HG03565 (cell line): ENCODE measurements at regions not wholly inside any gene's neighbourhood (a gene's known extent, or its start where the extent isn't known, plus 50 kb on each side); places are given as distances from the start of the nearest gene placed in this dataset.

Experiments used
- ATAC-seq: cut with Tn5 transposase; IDR thresholded peaks from one replicate; pipeline ENCODE4 v1.9.1; 2021; ENCODE audit warnings: mild to moderate bottlenecking, moderate library complexity; ENCODE audit not compliant: unreplicated experiment

DNA sequence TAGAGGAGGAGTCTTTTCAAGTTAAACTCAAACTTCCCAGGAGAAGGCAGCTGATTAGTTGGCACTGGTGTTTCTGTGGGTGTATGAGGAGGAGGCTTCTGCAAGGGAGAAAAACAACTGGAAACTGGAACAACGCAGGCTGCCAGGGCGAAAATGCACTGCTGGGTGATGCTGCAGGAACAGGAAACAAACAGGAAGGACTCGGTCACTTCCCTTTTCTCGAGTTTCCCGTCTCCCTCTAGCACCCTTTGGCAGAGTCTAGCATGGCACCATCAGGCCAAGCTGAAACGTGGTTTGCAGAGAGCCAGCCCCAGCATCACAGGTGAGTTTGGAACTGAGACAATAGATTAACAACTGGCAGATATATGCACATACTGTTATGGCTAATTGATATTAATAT lies 77.5 kb upstream of the CAST start:
- ATAC-seq: no peak

DNA sequence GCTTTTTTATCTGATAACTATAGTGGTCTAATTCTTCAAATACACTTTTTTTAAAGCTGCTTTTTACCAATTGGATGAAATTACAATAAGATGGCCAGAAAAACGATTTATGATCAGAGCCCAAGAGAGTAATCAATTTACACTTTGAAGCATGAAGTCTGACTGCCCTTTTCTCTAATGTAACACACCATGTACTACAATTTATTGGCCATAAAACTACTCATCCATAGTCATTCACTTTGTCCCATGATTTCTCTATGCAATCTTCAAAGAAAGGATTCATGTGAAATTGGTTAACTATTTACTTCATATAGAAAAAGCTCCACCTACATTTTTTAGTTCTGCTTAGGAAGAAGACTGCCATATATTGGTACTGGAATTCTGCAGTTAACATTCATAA lies 73.6 kb upstream of the CAST start:
- ATAC-seq: no peak

DNA sequence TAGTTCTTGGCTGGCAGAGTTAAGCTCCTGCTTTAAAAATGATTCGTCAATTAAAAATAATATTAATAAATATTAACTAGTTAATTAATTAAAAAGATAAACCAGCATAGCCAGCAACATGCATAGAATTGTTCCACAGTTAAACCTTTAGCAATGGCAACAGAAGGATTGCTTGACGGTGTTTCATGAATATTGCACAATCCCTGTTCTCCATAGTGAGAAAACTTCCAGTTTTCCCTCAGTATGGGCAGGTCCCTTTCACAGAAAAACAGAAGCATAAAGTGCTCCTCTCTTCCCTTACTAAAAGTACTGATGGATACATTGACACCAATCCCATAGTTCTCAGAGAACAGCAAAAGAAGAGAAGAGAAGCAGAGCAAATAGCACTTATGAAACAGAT lies 71.4 kb upstream of the CAST start:
- ATAC-seq: no peak

DNA sequence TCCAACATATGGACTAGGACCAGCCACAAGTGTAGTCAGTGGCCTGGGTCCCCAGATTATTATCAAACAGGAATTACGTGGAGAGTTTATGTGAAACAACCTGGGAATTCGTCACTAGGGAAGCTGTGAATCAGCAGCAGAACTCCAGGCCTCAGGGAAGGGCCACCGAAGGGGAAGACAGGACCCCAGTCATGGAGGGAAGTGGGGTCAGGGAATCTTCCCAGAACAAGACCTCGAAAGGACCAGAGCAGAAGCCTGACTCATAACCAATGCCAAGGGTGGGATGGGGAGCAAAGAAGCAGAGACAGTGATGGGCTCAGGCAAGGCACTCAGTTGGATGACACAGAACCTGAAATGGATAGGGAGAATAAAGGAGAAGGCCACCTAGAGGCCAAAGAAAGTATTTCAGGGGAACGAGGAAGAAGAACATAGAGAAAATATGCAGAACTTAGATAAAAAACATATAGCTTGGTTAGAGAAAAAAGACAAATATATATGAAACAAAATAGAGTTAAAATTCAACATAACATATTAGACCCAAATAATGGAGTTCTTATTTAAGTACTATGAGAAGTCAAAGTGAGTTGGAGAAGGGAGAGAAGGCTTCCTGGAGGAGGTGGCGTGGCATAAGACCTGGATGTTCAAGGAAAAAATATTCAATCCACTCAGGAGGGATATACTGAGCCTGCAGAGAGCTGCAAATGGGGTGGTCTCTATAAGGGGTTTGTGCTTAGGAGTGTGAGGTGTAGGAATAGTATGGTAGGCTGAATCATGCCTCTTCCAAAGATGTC lies 66.7 kb upstream of the CAST start:
- no peak for ATAC-seq

DNA sequence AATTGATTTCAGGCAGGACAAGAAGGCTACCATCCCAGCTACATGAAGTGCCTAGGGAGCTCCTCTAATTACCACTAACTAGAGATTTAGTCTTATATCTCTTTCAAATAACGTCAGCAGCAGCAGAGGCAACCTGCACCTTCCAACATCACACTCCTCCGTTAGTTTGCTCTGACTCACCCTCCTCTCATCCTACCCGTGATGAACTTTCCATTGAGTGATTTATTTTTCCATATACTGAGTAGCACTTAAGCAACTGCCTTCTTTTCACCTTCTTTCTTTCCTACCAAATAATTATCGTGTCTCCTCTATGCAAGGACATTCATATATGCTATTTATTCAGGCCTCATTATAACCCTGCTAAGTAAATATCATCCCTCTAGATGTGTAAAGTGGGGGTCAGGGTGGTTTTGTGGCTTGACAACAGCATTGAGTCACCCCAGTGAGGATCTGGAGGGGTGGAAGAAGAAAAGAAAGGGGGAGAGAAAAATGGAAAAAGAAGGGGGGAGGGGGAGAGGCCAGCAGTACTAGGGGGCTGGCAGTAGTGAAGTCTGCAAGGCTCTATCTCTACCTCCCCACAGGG lies 64.6 kb upstream of the CAST start:
- no peak for ATAC-seq

DNA sequence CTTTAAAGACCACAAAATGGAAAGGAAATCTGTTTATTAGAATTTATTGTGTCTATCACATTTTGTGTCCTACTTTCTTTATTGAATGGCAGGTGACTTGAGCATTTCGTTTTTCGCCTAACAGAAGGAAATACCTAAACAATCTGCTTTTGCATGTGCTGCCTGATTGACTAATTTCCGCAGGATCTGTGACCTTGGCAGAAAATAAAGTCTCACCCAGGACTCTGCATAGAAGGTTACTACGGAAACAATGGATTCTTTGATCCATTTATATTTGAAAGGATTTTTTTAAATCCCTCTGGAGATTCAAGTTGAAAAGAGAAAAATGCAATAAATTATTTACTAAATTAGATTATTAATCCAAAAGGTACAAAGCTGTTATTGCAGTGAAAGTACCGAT lies 61.0 kb upstream of the CAST start:
- ATAC-seq: no peak

DNA sequence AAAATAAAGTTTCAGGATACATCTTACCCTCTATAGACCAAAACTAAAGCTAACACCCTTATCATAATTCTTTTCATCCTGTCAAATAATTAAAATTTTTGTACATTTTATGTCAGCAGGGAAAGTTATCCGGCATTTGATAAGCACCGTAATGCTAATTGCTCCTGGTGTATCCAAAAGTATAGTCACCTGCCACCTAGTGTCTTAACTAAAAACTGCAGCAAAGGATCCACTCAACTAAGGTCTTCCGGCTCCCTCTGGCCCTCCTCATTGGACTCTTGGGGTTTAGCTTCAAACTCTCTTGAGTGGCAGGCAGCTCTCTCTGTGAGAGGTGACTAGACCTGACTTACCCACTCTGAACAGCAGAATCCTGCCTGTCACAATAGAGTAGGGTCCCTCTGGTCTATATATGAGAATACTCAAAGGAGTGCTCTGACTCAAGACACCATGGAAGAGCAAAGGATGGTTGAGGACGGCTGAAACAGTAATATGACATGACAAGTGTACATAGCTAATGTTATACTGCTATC lies 60.4 kb upstream of the CAST start:
- peak; percentile 84 for ATAC-seq

DNA sequence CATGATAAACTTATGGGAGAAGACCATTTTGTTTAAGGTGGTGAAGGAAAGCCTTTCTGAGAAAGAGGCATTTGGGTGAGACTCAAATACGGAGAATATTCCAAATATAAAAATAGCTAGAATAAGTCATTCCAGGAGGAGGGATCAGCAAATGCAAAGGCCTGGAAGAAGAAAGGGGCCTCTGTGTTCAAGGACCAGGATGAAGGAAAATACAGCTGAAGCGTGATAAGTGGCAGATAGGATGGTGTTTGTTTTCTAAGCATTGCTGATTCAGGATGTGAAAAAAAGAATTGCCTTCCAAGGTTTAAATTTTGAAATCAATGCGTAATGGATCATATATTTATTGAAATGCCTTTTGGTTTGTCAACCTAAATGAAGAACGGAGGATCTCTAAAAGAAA lies 59.4 kb upstream of the CAST start:
- no peak for ATAC-seq

DNA sequence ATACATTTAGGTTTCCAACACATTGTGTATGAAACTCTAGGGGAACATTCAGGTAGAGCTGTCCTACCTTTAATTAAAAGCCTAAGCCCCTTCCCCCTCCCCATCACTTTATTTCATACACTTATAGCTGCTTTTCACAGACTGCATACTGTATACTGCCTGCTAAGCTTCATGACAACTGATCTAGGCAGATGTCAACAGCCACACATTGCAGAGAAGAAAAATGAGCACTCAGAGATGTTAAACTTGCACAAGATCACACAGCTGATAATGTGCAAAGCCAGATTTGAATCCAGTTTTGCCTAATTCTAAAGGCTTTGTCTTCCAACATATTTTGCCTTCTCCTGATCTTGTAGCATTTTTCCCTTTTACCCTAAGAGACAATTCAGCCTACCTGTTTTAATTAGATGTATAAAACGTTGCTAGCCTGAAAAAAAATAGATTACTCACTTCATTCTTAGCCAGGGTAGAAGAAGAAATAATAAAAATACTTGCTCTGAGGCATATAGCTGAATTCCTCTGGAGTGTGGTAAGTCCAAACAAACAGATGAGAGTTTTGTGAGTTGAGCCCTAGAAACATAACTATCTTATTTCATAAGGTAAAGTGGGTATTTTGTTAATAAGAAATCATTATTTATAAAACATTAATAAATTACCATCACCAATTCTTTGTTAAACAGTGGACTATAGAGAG lies 56.9 kb upstream of the CAST start:
- no peak for ATAC-seq

DNA sequence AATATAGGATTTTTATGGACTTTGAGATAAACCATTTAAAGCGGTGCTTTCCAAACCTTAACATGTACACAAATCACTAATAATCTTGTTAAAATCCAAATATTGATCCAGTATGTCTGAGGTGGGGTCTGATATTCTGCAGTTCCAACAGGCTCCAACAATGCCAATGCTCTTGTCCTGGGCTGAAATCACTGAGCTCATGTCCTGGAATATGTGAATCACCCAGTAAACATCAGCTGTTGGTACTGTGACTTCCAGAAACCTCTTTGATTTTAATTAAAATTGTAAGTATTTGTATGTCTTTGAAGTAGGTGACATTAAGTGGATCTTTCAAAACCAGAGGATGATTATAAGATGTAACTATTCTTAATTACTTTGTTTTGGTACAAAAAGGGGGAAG lies 52.8 kb upstream of the CAST start:
- no peak for ATAC-seq

DNA sequence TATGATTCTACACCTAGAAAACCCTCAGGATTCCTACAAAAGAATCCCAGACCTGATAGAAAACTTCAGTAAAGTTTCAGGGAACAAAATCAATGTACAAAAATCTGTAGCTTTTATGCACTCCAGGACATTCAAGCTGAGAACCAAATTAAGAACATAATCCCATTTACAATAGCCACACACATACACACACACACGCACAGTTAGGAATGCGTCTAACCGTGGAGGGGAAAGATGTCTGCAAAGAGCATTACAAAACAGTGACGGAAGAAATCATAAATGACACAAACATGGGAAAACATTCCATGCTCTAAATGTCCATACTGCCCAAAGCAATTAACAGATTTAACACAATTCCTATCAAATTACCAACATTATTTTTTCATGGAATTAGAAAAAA lies 51.4 kb upstream of the CAST start:
- no peak for ATAC-seq

DNA sequence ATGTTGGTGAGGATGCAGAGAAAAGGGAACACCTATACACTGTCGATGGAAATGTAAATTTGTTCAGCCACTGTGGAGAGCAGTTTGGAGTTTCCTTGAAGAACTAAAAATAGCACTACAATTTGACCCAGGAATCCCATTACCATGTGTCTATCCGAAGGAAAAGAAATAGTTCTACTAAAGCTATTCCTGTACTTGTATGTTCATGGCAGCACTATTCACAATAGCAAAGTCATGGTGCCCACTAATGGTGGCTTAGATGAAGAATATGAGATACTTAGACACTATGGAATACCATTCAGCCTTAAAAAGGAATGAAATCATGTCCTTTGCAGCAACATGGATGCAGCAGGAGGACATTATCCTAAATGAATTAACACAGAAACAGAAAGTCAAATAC lies 50.2 kb upstream of the CAST start:
- no peak for ATAC-seq
